NCI-H2081 (cell line): ENCODE measurements at regions not wholly inside any gene's neighbourhood (a gene's known extent, or its start where the extent isn't known, plus 50 kb on each side); places are given as distances from the start of the nearest gene placed in this dataset.

Experiments
- DNase-seq, 2 experiments: peaks; one replicate each; lab custom pipeline; 2025; lab: John Stamatoyannopoulos, UW

DNA sequence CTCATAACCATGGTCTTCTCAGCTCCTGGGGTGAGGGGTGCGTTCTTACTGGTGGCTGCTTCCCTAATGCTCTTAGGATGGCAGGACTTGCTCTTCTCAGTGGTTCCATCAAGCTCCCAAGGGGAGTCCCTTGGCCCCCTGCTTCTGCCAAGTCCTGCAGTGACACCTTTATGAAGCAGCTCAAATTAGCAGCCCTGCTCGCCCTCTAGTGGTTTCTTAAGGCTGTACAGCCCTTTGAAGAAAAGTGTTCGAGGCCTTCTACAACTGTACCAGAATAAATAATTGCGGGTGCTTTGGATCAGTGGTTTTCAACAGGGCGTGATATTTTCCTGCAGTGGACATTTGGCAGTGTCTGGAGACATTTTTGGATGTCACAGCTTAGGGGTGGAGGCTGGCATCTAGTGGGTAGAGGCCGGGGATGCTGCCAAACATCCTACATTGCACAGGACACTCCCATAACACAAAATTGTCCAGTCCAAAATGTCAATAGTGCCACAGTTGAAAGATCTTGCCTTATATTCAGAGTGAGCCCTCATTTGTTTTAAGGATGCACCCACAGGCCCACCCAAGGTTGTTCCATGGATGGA lies 204.7 kb upstream of the S100G start:
- DNase-seq: peak; percentile 16 to 36

DNA sequence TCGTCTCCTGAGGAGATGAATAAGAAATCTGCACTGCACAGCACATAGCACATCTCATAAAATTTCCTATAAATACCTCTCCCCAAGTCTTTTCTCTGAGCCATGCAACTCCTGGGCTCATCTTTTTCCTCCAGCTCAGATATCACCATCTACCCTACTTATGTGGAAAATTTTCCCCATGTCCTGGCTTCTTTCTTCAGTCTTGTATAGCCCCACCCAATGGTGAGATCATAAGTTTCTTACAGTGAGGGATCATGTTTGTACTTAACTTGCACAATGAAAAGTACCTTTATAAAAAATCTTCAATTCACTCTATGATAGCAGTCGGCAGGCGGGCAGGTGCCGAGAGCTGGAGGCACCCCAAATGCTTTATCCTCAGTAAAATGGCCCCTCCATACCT lies 198.6 kb upstream of the S100G start:
- DNase-seq: no peak

DNA sequence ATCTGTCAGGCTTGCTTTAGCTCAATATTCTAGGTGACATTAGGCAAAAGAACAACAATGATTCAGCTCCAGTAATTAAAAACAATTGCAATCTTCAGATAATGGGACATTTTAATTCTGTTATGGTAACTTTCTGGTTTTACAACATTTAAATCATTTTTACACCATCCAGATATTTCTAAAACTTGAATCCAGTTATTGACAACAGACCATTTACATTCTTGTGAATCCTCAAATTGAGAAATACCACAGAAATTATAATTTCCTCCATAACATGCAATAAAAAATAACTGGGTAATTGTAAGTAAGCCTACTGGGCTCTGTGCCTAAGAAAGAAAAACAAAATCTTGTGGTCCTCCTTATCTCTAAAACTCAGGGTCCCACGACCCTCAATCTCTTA lies 195.0 kb upstream of the S100G start:
- DNase-seq: no peak

DNA sequence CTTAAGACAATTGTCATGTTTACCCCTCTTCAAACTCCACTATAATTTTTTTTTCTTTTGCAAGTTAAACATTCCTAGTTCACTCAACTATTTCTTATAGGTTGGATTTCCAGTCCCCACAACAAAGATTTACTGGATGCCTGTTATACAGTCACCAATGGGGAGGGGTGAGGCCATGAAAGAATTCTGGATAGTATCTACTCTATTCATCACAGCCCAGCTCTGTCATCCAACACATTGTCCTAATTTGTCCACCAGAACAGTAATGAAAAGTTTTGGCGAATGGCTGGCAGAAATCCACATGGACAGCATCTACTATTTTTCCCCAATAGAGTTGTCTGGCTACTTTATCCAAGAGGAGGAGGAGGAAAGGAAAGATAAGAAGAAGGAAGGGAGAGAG lies 192.7 kb upstream of the S100G start:
- DNase-seq: no peak

DNA sequence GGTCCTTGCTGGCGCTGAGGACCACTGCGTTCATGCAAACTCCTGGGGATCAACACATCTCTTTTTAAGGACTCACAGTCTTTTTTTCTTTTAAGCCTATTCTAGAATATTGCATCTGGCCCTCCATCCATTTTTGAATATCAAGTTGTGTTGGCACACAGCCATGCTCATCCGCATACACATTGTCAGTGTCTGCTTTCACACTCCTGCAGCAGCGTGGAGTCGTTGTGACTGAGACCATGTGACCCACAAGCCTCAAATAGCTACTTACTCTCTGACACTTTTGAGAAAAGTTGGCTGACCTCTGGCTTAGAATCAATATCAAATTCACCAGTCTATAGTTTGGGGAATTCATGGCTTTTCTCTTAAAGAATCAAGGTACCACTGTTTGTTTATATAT lies 191.8 kb upstream of the S100G start:
- no peak for DNase-seq

DNA sequence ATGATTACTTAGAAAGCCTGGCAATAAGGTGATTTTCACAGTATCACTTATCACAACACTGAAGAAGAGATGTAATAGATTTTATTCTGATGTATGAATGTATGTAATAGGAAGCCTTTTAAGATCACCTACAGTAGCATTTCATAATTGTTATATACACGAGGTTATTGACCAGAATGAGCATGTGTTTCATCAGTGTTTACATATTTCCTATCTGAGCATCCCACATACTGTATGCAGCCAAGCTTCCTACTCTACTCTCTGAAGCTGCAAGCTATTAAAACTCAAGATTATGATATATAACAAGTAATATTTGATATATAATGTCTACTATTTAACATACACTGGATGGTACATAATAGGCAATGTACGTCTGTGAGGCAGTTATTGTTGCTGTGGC lies 190.9 kb upstream of the S100G start:
- no peak for DNase-seq

DNA sequence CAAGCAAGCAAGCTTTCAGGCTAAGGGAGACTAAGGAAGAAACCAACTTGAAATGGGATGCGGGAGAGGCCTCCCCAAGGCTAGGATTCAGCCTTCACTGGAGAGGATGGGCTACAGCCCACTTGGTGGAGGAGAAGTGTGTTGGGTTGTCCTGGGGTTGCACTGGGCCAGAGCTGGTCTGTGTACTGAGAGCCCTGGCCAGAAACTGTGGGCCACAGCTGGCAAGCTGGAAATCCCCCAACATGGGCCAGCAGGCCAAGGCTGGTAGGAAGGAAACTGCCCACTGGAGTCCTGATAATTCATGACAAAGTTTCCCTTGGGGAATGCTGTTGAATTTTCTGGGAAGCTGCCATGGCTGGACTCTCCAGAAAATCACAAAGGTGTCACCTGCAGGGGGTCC lies 188.0 kb upstream of the S100G start:
- no peak for DNase-seq

DNA sequence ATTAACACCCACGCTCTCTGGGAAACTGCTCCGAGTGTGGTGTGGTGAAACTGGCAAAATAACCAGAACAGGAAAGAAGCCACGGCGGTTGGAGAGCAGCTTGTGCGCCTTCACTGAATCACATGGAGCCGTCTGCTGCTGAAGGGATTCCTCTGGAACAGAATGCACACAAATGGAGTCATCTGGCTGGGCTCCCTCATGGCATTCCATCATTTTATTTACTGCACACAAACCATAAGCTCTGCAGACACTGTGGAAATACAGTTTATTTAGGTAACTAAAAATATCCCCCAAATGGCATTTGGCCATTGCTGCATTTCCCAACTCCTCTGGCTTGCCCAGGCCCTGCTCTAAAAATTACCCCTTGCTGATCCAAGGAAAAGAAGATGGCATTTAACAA lies 187.0 kb upstream of the S100G start:
- DNase-seq: no peak

DNA sequence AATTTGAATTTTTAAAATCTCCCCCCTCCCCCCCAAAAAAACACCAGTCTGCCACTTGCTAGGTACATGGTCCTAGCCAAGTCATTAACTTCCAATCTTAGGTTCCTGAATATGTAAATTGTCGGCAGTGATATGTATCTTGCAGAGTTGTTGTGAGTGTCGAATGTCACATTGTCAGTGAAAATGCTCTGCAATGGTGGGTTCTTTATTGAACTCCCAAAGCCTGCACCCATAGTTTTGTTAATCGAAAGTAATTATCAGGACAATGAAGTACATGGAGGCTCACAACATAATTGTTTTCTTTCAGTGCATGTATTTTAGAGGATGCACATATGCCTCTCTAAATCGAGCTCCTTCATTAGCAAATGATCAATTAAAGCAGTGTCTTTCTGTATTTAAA lies 185.6 kb upstream of the S100G start:
- DNase-seq: no peak

DNA sequence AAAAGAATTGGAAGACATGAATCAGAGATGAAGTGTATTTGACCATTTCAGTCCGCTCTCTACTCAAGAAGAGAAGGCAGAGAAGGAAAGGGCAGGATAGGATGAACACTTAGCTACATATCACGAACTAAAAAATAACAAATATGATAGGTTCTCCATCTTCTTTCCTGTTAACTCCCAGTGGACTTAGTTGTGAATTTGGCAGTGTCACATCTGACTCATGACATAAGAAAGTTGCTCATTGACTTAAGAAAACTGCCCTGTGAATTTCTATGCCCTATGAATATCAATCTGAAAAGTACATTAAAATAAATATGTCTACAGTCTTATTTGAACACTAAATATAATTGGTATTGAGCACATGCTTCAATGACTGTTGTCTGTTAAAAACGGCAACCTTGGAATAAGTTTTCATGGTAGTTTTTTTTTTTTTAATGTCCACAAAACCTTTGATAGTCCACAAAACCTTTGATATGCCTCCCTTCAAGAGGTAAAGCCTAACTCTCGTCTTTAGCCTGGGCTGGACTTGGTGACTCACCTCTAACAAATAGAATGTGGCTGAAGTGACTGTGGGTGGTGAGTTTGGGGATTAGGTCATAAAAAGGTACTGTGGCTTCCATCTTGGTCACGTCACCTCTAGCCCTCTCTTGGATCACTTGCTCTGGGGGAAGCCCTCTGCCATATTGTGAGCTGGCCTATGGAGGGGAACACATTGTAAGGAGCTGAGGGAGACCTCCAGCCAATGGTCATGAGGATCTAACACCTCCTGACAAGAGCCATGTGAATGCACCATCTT lies 184.7 kb upstream of the S100G start:
- DNase-seq: no peak

DNA sequence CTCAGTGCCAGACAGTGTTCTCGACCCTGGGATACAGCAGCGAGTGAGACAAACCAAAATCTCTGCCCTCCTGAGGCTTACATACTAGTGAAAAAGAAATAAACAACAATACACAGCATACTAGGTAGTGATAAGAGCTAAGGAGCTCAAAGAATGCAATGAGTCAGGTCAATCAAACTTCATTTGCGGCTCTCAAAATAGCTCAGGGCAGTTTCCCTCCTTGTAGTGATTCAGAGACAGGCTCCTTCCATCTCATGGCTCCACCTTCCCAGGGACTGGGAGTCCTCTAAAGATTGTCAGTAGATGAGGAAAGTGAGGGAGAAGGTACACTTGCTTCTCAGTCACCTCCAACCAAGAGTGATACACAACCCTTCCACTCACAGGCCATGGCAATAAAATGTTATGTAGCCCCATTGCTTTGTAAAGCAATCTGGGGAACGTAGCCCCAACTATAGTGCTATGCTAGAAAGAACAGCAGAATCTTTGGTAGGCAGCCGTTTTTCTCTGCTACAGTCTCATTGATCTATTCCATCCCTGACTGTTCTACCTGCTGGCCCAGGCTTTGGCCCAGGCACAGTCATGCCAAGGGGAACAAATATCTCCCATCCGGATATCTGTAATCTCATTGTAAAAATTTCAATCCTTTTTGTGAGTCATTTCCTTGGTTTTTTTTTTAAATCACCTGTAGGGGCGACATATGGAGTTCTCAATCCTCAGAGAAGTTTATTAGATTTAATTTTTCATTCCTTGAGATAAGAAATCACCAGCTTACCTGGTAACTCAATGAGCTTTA lies 183.1 kb upstream of the S100G start:
- no peak for DNase-seq

DNA sequence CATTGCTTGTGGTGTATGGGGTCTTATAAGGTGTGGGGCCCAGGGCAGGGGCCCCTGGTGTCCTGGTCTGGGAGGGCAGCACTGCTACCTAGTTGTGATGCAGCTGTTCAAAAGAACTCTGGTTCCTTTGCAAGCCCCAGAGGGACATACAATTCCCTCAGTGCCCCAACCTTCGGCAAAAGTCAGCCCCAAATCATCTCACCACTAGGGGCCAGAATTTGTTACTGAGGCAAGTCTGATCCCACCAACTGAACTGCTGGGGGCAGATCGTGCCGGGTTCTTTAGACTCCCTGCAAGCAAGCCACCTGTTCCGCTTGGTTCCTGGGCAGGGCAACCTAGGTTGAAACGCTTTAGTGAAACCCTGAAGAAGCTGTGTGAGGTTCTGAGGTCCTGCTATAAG lies 180.1 kb upstream of the S100G start:
- no peak for DNase-seq

DNA sequence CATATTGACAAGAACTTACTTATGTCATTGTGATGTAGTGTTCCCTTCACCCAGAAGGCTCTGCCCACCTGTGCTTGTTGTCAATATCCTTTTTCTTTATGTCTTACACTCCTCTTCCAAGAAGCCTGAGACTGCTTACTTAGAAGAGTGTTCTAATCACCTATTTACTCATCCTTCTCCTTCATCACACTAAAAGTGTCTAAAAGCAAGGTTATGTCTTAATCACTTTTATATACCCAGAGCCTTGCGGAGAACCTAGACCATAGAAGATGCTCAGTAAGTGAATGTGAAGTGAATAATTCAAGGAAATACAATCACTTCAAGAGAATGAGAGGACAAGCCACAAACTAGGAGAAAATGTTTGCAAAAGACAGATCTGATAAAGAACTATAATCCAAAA lies 177.6 kb upstream of the S100G start:
- DNase-seq: no peak

DNA sequence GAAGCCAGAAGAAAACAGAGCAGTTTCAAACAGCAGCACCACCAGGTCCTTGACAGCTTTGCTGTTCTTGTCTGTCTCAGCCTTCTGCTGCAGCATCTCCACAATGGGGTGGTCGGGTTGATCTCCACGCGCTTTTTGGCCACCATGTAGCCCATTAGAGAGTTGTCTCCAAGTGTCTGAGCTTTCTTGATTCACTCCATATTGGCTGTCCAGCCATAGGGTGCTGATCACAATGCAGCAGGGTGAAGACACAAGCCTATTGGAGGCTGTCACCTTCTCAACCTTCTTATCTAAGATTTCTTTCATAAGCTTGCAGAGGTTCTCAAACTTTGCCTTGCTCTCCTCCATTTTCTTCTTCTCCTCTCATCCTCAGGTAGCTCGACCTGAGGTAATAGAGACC lies 175.4 kb upstream of the S100G start:
- no peak for DNase-seq

DNA sequence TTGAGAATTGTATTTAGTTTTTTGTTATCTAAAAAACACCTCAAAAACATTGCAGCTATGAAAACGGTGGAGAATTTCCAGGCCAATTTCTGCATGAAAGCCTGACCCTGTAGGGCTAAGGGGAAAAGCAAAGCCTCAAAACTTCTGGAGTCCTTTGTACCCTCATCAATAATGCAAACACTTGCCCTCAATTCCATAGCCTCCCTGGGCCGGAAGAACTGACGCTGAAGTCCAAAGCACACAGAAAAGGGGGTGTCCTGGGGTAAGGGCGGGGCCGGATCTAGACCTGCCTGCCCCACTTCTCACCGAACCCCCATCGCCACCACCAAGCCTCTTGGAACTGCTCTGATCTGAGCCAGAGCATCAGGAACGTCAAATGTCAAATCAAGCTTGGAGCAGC lies 173.9 kb upstream of the S100G start:
- no peak for DNase-seq

DNA sequence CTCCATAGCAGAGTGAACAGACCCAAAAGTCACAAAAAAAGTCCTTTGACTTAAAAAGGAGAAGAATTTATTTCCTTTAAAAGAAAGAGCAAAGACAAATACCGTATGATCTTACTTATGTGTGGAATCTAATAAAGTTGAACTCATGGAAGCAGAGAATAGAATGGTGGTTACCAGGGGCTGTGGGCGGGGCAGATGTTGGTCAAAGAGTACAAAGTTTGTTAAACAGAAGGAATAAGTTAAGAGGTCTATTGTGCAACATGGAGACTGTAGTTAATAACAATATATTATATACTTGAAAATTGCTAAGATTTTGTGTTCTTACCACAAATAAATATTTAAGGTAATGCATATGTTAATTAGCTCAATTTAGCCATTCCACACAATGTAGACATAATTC lies 173.3 kb upstream of the S100G start:
- DNase-seq: no peak

DNA sequence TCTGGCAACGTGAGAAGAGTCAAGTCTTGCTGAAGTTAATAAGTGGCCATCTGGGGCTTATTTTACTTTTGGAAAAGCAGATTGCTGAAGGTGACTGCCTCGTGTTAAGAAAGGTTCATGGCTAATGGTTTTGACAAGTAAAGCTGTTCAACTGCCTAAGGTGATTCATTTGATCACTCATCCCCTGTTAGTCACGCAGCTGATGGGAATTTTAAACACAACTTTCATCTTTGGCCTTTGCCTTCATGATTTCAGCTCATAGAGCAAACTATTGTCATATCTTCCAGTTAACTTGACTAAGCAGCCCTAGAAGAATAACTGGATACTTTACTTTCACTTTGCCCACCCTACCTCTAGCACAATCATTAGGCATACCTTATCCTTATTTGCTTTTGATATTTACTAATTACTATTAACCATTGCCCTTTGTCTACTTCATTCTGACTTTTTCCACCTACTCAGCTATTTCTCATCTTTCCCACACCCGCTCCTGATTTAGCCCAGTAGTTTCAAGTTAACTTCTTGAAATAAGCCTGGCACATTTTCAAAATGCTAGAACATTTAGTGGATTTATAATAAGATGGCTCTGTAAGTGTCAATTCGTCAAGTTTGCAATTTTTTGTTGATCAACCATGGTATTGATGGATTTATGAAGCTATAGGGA lies 170.6 kb upstream of the S100G start:
- no peak for DNase-seq

DNA sequence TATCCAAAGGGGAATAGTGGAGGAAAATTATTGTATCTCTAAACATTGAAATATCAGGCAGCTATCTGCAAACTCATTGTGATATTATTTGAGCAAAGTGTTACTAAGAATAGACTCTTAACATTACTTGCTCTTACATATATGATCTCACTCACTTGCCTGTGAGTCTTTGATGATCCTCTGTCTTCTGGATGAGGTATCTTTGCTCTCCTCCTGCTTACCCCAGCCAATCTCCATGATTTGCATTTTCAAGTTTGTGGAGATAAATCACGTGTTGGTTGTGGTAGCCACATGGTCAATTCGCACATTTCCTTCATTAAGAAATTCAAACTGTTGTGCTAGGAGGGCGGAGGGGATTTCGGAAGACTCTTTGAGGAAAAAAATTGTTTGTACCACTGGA lies 169.9 kb upstream of the S100G start:
- no peak for DNase-seq

DNA sequence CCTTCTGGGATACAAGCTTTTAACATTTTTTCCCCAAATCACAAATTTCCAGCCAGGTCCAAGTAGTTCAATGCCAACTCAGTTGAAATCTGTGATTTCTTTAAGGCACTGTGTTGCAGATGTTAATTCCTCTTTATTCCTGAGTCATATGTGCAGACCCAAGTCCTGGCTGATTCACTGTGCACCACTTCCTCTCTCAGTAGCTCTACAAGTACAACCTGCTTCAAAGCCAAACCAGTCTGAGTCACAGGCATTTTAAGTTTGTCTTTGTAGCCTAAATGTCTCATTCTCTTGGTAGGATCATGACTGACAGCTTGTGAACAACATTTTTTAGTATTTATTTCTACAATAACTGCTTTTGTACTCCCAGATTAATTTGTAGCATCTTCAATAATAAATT lies 165.6 kb upstream of the S100G start:
- DNase-seq: no peak

DNA sequence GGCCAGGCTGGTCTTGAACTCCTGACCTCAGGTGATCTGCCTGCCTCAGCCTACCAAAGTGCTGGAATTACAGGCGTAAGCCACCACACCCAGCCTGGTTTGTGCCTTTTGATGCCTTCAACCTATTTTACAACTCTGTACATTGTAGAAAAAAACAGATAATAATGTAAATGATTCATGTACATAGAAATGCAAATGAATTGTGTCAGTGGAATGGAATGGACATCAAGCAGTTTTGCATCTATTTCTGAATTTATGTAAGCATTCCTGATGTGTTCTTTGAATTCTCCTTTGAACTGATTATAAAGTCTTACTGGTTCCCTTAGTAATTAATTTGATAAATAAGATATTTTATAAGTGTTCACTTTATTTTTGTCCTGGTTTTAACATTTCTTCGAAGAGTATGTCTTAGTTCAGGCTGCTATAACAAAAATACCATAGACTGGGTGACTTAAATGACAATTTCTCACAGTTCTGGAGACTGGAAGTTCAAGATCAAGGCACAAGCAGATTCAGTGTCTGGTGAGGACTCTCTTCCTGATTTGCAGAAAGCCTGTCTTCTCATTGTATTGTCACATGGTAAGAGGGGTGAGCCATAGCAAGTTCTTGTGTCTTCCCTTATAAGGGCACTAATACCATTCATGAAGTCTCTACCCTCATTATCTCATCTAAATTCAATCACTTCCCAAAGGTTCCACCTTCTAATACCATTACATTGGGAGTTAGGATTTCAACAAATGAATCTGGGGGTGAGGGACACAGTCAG lies 162.2 kb upstream of the S100G start:
- DNase-seq: no peak

DNA sequence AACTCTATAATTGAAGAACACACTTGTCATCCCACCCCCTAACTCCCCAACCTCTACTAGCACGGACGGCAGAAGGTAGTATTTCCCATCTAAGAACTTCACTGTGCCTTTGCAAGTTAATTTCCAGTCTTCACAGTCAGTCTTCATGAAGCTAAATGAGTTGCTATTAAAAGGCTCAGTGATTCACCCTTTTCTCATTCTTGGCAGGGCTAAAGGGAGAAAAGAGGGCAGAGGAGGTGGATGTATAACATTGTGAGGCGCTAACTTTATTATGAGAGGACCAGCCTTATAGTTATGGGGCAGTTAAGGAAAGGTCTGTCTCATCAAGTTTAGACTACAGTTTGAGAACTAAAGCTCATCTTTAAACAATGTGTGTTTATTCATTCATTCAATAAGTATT lies 161.0 kb upstream of the S100G start:
- DNase-seq: no peak

DNA sequence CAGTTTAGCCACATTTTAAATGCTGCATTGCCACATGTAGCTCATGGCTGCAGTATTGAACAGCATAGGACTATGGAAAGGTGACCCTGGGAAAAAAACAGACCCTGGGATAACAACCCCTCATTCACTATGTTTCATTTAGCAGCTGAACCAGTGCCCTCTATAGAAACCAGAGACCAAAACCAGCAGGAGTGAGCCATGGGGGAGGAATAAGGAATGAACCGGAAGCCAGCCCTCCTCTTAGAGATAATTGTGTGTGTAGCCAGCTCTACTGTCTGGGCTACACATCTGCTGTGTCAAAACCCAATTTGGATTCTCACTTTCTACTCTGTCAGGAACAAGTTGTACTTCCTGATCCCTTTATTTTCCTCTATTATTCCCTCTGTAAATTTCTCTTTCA lies 158.5 kb upstream of the S100G start:
- no peak for DNase-seq
